ENCODE measurements at regions not wholly inside any gene's neighbourhood (a gene's known extent, or its start where the extent isn't known, plus 50 kb on each side); places are given as distances from the start of the nearest gene placed in this dataset.

GRCh38 chr13:76620036-76620435, 266.2 kb downstream of the KCTD12 start:
- TF ChIP-seq GABPA (IDR thresholded peaks at IDR 0.05; ENCODE audit: low read depth) (no peak), SIN3A (IDR thresholded peaks at IDR 0.05; ENCODE audit: borderline replicate concordance, low read depth, low read length) (no peak), CHD2 (IDR thresholded peaks at IDR 0.05; ENCODE audit: low read length, partially characterized antibody) (no peak), EZH2phosphoT487 (IDR thresholded peaks at IDR 0.05; ENCODE audit: borderline replicate concordance, low read depth) (no peak), YY1 (IDR thresholded peaks at IDR 0.05; ENCODE audit: low read depth) (no peak), POLR2AphosphoS5 (IDR thresholded peaks at IDR 0.05; ENCODE audit: low read depth, low read length) (no peak), TCF12 (IDR thresholded peaks at IDR 0.05) (no peak), RFX5 (IDR thresholded peaks at IDR 0.05; ENCODE audit: low read length) (no peak), SMC3 (IDR thresholded peaks at IDR 0.05; ENCODE audit: low read depth, low read length) (no peak), NFIC (IDR thresholded peaks at IDR 0.05; ENCODE audit: borderline replicate concordance) (no peak), FOXM1 (IDR thresholded peaks at IDR 0.05; ENCODE audit: low read depth) (no peak), FOXJ3 (CRISPR knock-in tag; IDR thresholded peaks at IDR 0.05) (no peak), RXRA (IDR thresholded peaks at IDR 0.05; ENCODE audit: borderline replicate concordance, low read depth) (no peak), ELF1 (IDR thresholded peaks at IDR 0.05) (no peak), TAF1 (IDR thresholded peaks at IDR 0.05; ENCODE audit: borderline replicate concordance, low read depth, low read length) (no peak), USF2 (IDR thresholded peaks at IDR 0.05; ENCODE audit: borderline replicate concordance, low read depth, low read length) (no peak), IRF3 (IDR thresholded peaks at IDR 0.05; ENCODE audit: low read depth, low read length) (no peak), JUND (IDR thresholded peaks at IDR 0.05) (no peak), TEAD4 (IDR thresholded peaks at IDR 0.05; ENCODE audit: borderline replicate concordance, insufficient read depth) (no peak), RAD21 (IDR thresholded peaks at IDR 0.05; ENCODE audit: low read length) (no peak)
- H2AFZ ChIP-seq (ENCODE audit: low read depth), result no peak overlapping the region
- CTCF ChIA-PET, result interaction anchor here (1.2 kb wide), 1 partner anchor 924 kb away, joined by 5 read pairs; no protein-coding TSS in a partner anchor

More at GRCh38 chr13:76620036-76620435, 266.2 kb downstream of the KCTD12 start:
- POLR2A ChIA-PET, result interaction anchor here (0.5 kb wide), 1 partner anchor 858 kb away, joined by 6 read pairs; no protein-coding TSS in a partner anchor
- Histone ChIP-seq H3K27me3 (ENCODE audit: insufficient read depth) (no peaks in the 10 kb centered on the region), H3K9me3 (no peaks in the 10 kb centered on the region), H3K9me2 (no peaks in the 10 kb centered on the region), H3K4me1 (ENCODE audit: control insufficient read depth in 1 of 2, insufficient read depth in 2 of 2, low read depth in 1 of 2, low read length in 1 of 2) (peaks cover 0 to 7% of the 10 kb centered on the region in 2 experiments; a peak in 2 of 4 replicates), H3K79me2 (ENCODE audit: insufficient read depth) (no peaks in the 10 kb centered on the region), H3F3A (replicated peaks; ENCODE audit: insufficient read depth) (no peaks in the 10 kb centered on the region), H3K36me3 (replicated peaks in 1 of 2; ENCODE audit: control insufficient read depth in 1 of 2, insufficient read depth in 2 of 2, low read length in 1 of 2) (no peaks in the 10 kb centered on the region), H3K4me2 (no peak overlapping the region), H3K4me3 (ENCODE audit: low read depth in 2 of 2, low read length in 1 of 2) (no peak overlapping the region), H3K27ac (ENCODE audit: low read depth in 2 of 2, low read length in 1 of 2) (no peak overlapping the region), H4K20me1 (ENCODE audit: insufficient read depth) (no peaks in the 10 kb centered on the region), H3K9ac (no peak overlapping the region)
- no peak for DNase-seq
- WGBS (ENCODE audit: low lambda C conversion rate), result 29% methylated on average over 5 of the region's 5 CpGs
